ENCODE measurements at regions not wholly inside any gene's neighbourhood (a gene's known extent, or its start where the extent isn't known, plus 50 kb on each side); places are given as distances from the start of the nearest gene placed in this dataset.

DNA sequence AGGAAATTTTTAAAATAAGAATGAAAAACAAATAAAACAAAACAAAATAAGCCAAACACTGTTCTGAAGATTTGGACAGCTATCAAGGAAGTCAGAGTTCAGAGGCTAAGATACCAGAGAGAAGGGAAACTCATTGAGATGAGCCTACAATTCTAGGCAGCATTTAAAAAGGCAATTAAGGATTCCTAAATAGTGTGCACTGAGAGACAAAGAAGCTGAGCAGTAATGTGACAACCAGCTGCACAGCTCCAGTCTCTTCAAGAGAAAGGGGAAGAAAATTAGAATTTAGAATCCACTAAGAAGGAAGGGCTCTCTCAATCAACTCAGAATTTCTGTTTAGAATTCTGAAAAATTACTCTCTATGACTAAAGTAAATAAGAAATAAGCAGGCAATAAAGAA lies 246.7 kb upstream of the COX7C start:
- Histone ChIP-seq H4K20me1 (replicated peaks in 1 of 2; ENCODE audit: control insufficient read depth in 1 of 2, insufficient read depth in 2 of 2, low read length in 2 of 2) (no peaks in the 10 kb centered on the region), H2AK5ac (ENCODE audit: low read depth, low read length) (no peak overlapping the region), H4K5ac (ENCODE audit: insufficient read length, low read depth, low read length) (no peak overlapping the region), H3K23ac (ENCODE audit: insufficient read length) (no peak overlapping the region), H3K9me3 (ENCODE audit: insufficient read depth in 2 of 2, low read depth in 1 of 2, low read length in 1 of 2) (no peaks in the 10 kb centered on the region), H4K91ac (replicated peaks; ENCODE audit: insufficient read length, low read length) (no peak overlapping the region), H3K4me1 (replicated peaks in 1 of 4; ENCODE audit: control insufficient read depth in 3 of 4, insufficient read depth in 4 of 4, low read length in 3 of 4) (no peaks in the 10 kb centered on the region), H3K23me2 (ENCODE audit: low read depth, low read length) (no peaks in the 10 kb centered on the region), H3K18ac (ENCODE audit: extremely low read depth, low read length) (no peak overlapping the region), H3K79me2 (ENCODE audit: control insufficient read depth in 1 of 2, insufficient read depth in 2 of 2, low read length in 2 of 2) (no peaks in the 10 kb centered on the region), H3K4ac (replicated peaks; ENCODE audit: insufficient read length, low read depth, low read length) (no peak overlapping the region), H3K56ac (replicated peaks; ENCODE audit: insufficient read length, low read depth, low read length) (no peak overlapping the region), H2AFZ (ENCODE audit: low read length) (peak overlapping the region; percentile 81; the same call in 1 of the 2 replicates), H3K4me2 (ENCODE audit: insufficient read depth in 1 of 2, low read depth in 2 of 2, low read length in 2 of 2) (no peak overlapping the region), H3K27me3 (replicated peaks in 1 of 4; ENCODE audit: control insufficient read depth in 3 of 4, extremely low read depth in 1 of 4, insufficient read depth in 3 of 4, low read length in 3 of 4) (no peaks in the 10 kb centered on the region), H3K9ac (replicated peaks in 1 of 4; ENCODE audit: extremely low read depth in 1 of 4, low read depth in 3 of 4, low read length in 3 of 4) (no peak overlapping the region), H2BK20ac (ENCODE audit: low read length) (no peak overlapping the region), H4K8ac (ENCODE audit: extremely low read depth, insufficient read depth, low read length) (no peak overlapping the region), H2BK5ac (ENCODE audit: low read depth, low read length) (no peak overlapping the region), H3K36me3 (ENCODE audit: control insufficient read depth in 2 of 4, insufficient read depth in 4 of 4, low read length in 3 of 4) (no peaks in the 10 kb centered on the region), H2BK120ac (replicated peaks; ENCODE audit: low read depth, low read length) (no peak overlapping the region), H3K14ac (ENCODE audit: insufficient read length) (no peak overlapping the region), H3K27ac (ENCODE audit: low read depth, low read length) (no peak overlapping the region), H2BK12ac (ENCODE audit: low read depth, low read length) (no peak overlapping the region), H3K4me3 (ENCODE audit: extremely low read depth in 1 of 4, insufficient read depth in 2 of 4, low read depth in 3 of 4, low read length in 4 of 4) (no peak overlapping the region), H2BK15ac (ENCODE audit: low read length) (no peak overlapping the region), H3K79me1 (ENCODE audit: low read depth, low read length) (no peaks in the 10 kb centered on the region)
- FAIRE-seq (no peak), DNase-seq (ENCODE audit: low read depth in 1 of 2, low spot score in 2 of 2) (no peak)
- CTCF ChIA-PET (ENCODE audit: partially characterized antibody): no interaction called here
- POLR2A ChIA-PET (ENCODE audit: partially characterized antibody): no interaction called here
- TF ChIP-seq SAP30 (IDR thresholded peaks at IDR 0.05; ENCODE audit: insufficient read depth, insufficient replicate concordance, low read length): no peak
- TF ChIP-seq TAF7 (optimal IDR thresholded peaks at IDR 0.05; ENCODE audit: borderline replicate concordance, low read depth, low read length): no peak
- no peak for TF ChIP-seq JUN (IDR thresholded peaks at IDR 0.05; ENCODE audit: low read depth, low read length)
- TF ChIP-seq, protein P1, sequence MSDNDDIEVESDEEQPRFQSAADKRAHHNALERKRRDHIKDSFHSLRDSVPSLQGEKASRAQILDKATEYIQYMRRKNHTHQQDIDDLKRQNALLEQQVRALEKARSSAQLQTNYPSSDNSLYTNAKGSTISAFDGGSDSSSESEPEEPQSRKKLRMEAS (IDR thresholded peaks at IDR 0.05): no peak
- no peak for TF ChIP-seq EGR1 (IDR thresholded peaks at IDR 0.05; ENCODE audit: borderline replicate concordance, low read depth, low read length)
- TF ChIP-seq CREB1 (IDR thresholded peaks at IDR 0.05): no peak
- no peak for TF ChIP-seq SRF (IDR thresholded peaks at IDR 0.05; ENCODE audit: low read depth, low read length)
- TF ChIP-seq, protein P2, sequence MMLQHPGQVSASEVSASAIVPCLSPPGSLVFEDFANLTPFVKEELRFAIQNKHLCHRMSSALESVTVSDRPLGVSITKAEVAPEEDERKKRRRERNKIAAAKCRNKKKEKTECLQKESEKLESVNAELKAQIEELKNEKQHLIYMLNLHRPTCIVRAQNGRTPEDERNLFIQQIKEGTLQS (IDR thresholded peaks at IDR 0.05; ENCODE audit: insufficient read depth, low read depth, low read length): no peak
- no peak for TF ChIP-seq GTF2F1 (IDR thresholded peaks at IDR 0.05; ENCODE audit: borderline replicate concordance, low read depth, low read length)
- no peak for TF ChIP-seq NRF1 (IDR thresholded peaks at IDR 0.05; ENCODE audit: low read depth, low read length)
- no peak for TF ChIP-seq BACH1 (IDR thresholded peaks at IDR 0.05; ENCODE audit: low read length)
- TF ChIP-seq SP2 (IDR thresholded peaks at IDR 0.05; ENCODE audit: low read length): no peak
- no peak for TF ChIP-seq RBBP5 (IDR thresholded peaks at IDR 0.05; ENCODE audit: borderline replicate concordance, low read depth, low read length)
- no peak for TF ChIP-seq ASH2L (IDR thresholded peaks at IDR 0.05; ENCODE audit: low read length)
- TF ChIP-seq, protein P3, sequence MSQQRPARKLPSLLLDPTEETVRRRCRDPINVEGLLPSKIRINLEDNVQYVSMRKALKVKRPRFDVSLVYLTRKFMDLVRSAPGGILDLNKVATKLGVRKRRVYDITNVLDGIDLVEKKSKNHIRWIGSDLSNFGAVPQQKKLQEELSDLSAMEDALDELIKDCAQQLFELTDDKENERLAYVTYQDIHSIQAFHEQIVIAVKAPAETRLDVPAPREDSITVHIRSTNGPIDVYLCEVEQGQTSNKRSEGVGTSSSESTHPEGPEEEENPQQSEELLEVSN (IDR thresholded peaks at IDR 0.05): no peak

Measured in H1 (cell line).